ENCODE measurements at regions not wholly inside any gene's neighbourhood (a gene's known extent, or its start where the extent isn't known, plus 50 kb on each side); places are given as distances from the start of the nearest gene placed in this dataset.

DNA sequence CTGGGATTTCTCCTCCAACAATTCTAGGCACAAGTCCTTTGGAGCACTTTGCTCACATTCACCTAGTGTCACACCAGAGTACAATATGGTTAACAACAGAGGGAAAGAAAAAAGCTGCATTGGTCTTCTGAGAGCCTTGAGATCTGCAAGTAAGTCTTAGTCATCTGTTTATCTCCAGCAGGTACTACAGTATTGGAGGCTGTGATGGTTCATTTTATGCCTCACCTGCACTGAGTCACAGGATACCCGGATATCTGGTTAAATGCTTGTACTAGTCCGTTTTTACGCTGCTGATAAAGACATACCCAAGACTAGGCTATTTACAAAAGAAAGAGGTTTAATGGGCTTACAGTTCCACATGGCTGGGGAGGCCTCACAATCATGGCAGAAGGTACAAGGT is 525.0 kb downstream of the NR2F1-AS1 start:
- no peak for TF ChIP-seq POLR2A (IDR thresholded peaks at IDR 0.05; ENCODE audit: low read length)
- no peak for TF ChIP-seq GATA1 (IDR thresholded peaks at IDR 0.05; ENCODE audit: low read depth, low read length)
